ENCODE measurements at regions not wholly inside any gene's neighbourhood (a gene's known extent, or its start where the extent isn't known, plus 50 kb on each side); places are given as distances from the start of the nearest gene placed in this dataset.

DNA sequence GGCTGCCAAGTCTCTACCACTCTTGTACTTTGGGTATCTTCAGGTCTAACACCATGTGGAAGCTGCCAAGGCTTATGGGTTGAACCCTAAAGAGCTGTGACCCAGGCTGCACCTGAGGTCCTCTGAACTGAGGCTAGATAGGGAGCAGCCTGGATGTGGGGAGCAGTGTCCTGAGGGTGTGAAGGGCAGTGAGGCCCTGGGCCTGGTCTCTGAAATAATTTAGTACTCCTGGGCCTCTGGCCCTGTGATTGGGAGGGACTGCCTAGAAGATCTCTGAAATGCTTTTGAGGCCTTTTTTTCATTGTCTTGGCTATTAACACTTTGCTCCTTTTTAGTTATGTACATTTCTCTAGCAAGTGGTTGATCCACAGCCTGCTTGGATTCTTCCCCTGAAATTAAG, 847.2 kb upstream of the B3GALT2 start:
- no peak for TF ChIP-seq ZFP3 (CRISPR knock-in tag; IDR thresholded peaks at IDR 0.05)
- no peak for TF ChIP-seq PATZ1 (CRISPR knock-in tag; IDR thresholded peaks at IDR 0.05; ENCODE audit: borderline replicate concordance)
- TF ChIP-seq ISL1 (CRISPR knock-in tag; IDR thresholded peaks at IDR 0.05): no peak
- no peak for TF ChIP-seq TOX (CRISPR knock-in tag; IDR thresholded peaks at IDR 0.05; ENCODE audit: borderline replicate concordance)
- TF ChIP-seq ZNF70 (CRISPR knock-in tag; IDR thresholded peaks at IDR 0.05): no peak
- no peak for TF ChIP-seq CREB5 (CRISPR knock-in tag; IDR thresholded peaks at IDR 0.05; ENCODE audit: low read depth)
- no peak for TF ChIP-seq ZC3H10 (CRISPR knock-in tag; IDR thresholded peaks at IDR 0.05)
- no peak for TF ChIP-seq CSDC2 (CRISPR knock-in tag; IDR thresholded peaks at IDR 0.05)
- TF ChIP-seq ARNTL (CRISPR knock-in tag; IDR thresholded peaks at IDR 0.05; ENCODE audit: borderline replicate concordance, low read depth): no peak
- no peak for TF ChIP-seq ZFP30 (CRISPR knock-in tag; IDR thresholded peaks at IDR 0.05)
- TF ChIP-seq ESRRG (CRISPR knock-in tag; IDR thresholded peaks at IDR 0.05): no peak
- TF ChIP-seq ZNF8 (CRISPR knock-in tag; IDR thresholded peaks at IDR 0.05): no peak
- TF ChIP-seq PPARA (CRISPR knock-in tag; IDR thresholded peaks at IDR 0.05; ENCODE audit: borderline replicate concordance): no peak
